HFFc6 (cell line): ENCODE measurements at regions not wholly inside any gene's neighbourhood (a gene's known extent, or its start where the extent isn't known, plus 50 kb on each side); places are given as distances from the start of the nearest gene placed in this dataset.
"Not testable (repeated sequence)": the region's sequence is repeated elsewhere in the genome, so short reads cannot be mapped to it uniquely, and the experiment has no call there.

ENCODE experiments used
- DNase-seq: peaks from one replicate; pipeline ENCODE4 v3.0.0-alpha.2; 2018
- H3K27ac Mint-ChIP-seq: 2 replicates; pipeline ENCODE4 v1.8.0; 2020; ENCODE audit warnings: mild to moderate bottlenecking, mixed read lengths
- H3K27me3 Mint-ChIP-seq: 2 replicates; pipeline ENCODE4 v1.8.0; 2021; ENCODE audit warnings: mild to moderate bottlenecking, moderate library complexity, mixed read lengths; ENCODE audit not compliant: insufficient read depth
- H3K36me3 Mint-ChIP-seq: 2 replicates; pipeline ENCODE4 v1.8.0; 2021; ENCODE audit warnings: low read depth, mixed read lengths
- H3K4me1 Mint-ChIP-seq: 2 replicates; pipeline ENCODE4 v1.8.0; 2020; ENCODE audit warnings: low read depth, mixed read lengths
- H3K4me3 Mint-ChIP-seq: 2 replicates; pipeline ENCODE4 v1.8.0; 2020; ENCODE audit warnings: mild to moderate bottlenecking, moderate library complexity, mixed read lengths
- H3K9me3 Mint-ChIP-seq: 2 replicates; pipeline ENCODE4 v1.8.0; 2020; ENCODE audit warnings: mild to moderate bottlenecking, mixed read lengths
- CTCF ChIP-seq: fragments of 200-600 bp; sonication (generic); IDR thresholded peaks from 2 replicates; pipeline ENCODE4 v1.5.0; 2021; ENCODE audit warnings: antibody characterized with exemption, mild to moderate bottlenecking

- peak overlapping the region; percentile 10; the same call in 1 of the 2 replicates for H3K4me3 Mint-ChIP-seq
- no peak for DNase-seq
- H3K36me3 Mint-ChIP-seq, result peaks cover 12% of the 10 kb centered on the region
- H3K9me3 Mint-ChIP-seq, result peaks cover 3% of the 10 kb centered on the region; the same call in 1 of the 2 replicates
- peaks cover 43% of the 10 kb centered on the region for H3K27me3 Mint-ChIP-seq
- no peak overlapping the region for H3K27ac Mint-ChIP-seq
- no peak for TF ChIP-seq CTCF
- H3K4me1 Mint-ChIP-seq, result peaks cover 19% of the 10 kb centered on the region
Measured at GRCh38 chr6:149246691-149247384, 70.7 kb upstream of the TAB2 start.

GRCh38 chr6:149247385-149247763 is 70.1 kb upstream of the TAB2 start:
- Mint-ChIP-seq H3K4me3 (no peak overlapping the region), H3K36me3 (peaks cover 9% of the 10 kb centered on the region; the same call in 1 of the 2 replicates), H3K27me3 (peaks cover 43% of the 10 kb centered on the region), H3K4me1 (peaks cover 19% of the 10 kb centered on the region), H3K9me3 (no peaks in the 10 kb centered on the region), H3K27ac (no peak overlapping the region)
- TF ChIP-seq CTCF, result no peak
- no peak for DNase-seq

GRCh38 chr6:149248263-149248662 is 69.2 kb upstream of the TAB2 start:
- DNase-seq, H3K4me3 Mint-ChIP-seq, H3K9me3 Mint-ChIP-seq, H3K27ac Mint-ChIP-seq, H3K36me3 Mint-ChIP-seq: not testable (repeated sequence)
- peaks cover 41% of the 10 kb centered on the region for H3K27me3 Mint-ChIP-seq
- H3K4me1 Mint-ChIP-seq, result peaks cover 11% of the 10 kb centered on the region

- Mint-ChIP-seq H3K36me3 (peaks cover 6% of the 10 kb centered on the region; the same call in 1 of the 2 replicates), H3K27me3 (peaks cover 41% of the 10 kb centered on the region), H3K4me1 (peaks cover 10% of the 10 kb centered on the region; the same call in 1 of the 2 replicates), H3K9me3 (no peaks in the 10 kb centered on the region), H3K4me3 (no peak overlapping the region), H3K27ac (no peak overlapping the region)
- TF ChIP-seq CTCF, result no peak
- DNase-seq, result no peak
Measured at GRCh38 chr6:149248693-149249369, 68.7 kb upstream of the TAB2 start.

- no peak for DNase-seq
Measured at GRCh38 chr6:149249370-149250357, 67.8 kb upstream of the TAB2 start.

More at GRCh38 chr6:149249370-149250357, 67.8 kb upstream of the TAB2 start:
- no peaks in the 10 kb centered on the region for H3K36me3 Mint-ChIP-seq
- peaks cover 10% of the 10 kb centered on the region; the same call in 1 of the 2 replicates for H3K4me1 Mint-ChIP-seq
- no peaks in the 10 kb centered on the region for H3K9me3 Mint-ChIP-seq
- H3K4me3 Mint-ChIP-seq, result no peak overlapping the region
- TF ChIP-seq CTCF, result no peak
- peaks cover 34% of the 10 kb centered on the region for H3K27me3 Mint-ChIP-seq
- H3K27ac Mint-ChIP-seq, result no peak overlapping the region
